ENCODE measurements at regions not wholly inside any gene's neighbourhood (a gene's known extent, or its start where the extent isn't known, plus 50 kb on each side); places are given as distances from the start of the nearest gene placed in this dataset.

GRCh38 chr2:174656676-174657176 lies 59.1 kb upstream of the WIPF1 start:
- peaks cover 0 to 11% (median 4%) of the 10 kb centered on the region in 4 donors for H3K9me3 ChIP-seq (ENCODE audit: control insufficient read depth in 4 of 4, insufficient read depth in 3 of 4, low read length in 3 of 4)
- H3K27me3 ChIP-seq (ENCODE audit: control insufficient read depth in 3 of 3, insufficient read depth in 3 of 3, low read length in 2 of 3), result no peaks in the 10 kb centered on the region
- H3K4me1 ChIP-seq (ENCODE audit: control insufficient read depth in 5 of 5, insufficient read depth in 5 of 5, low read length in 5 of 5), result no peaks in the 10 kb centered on the region
- peaks cover 0 to 3% (median 1%) of the 10 kb centered on the region in 4 donors for H3K36me3 ChIP-seq (ENCODE audit: control insufficient read depth in 4 of 4, insufficient read depth in 4 of 4, low read length in 4 of 4)
- H3K9ac ChIP-seq (ENCODE audit: insufficient read depth in 1 of 2, low read length in 2 of 2), result no peak overlapping the region
- no peak for DNase-seq
- ATAC-seq (ENCODE audit: insufficient read depth, low FRiP score), result no peak
- no peak overlapping the region for H3K4me3 ChIP-seq
- H3K27ac ChIP-seq (ENCODE audit: low read depth in 1 of 2, low read length in 1 of 2), result no peak overlapping the region
- TF ChIP-seq CTCF (IDR thresholded peaks at IDR 0.05; ENCODE audit: control extremely low read depth, extremely low read depth), result no peak

GRCh38 chr2:174656035-174656434 lies 58.4 kb upstream of the WIPF1 start:
- peaks cover 0 to 3% (median 1%) of the 10 kb centered on the region in 4 donors for H3K36me3 ChIP-seq (ENCODE audit: control insufficient read depth in 4 of 4, insufficient read depth in 4 of 4, low read length in 4 of 4)
- TF ChIP-seq CTCF (IDR thresholded peaks at IDR 0.05; ENCODE audit: control extremely low read depth, extremely low read depth), result no peak
- H3K27me3 ChIP-seq (ENCODE audit: control insufficient read depth in 3 of 3, insufficient read depth in 3 of 3, low read length in 2 of 3), result no peaks in the 10 kb centered on the region
- no peak overlapping the region for H3K4me3 ChIP-seq
- peaks cover 0 to 11% (median 4%) of the 10 kb centered on the region in 4 donors for H3K9me3 ChIP-seq (ENCODE audit: control insufficient read depth in 4 of 4, insufficient read depth in 3 of 4, low read length in 3 of 4)
- H3K27ac ChIP-seq (ENCODE audit: low read depth in 1 of 2, low read length in 1 of 2), result no peak overlapping the region
- H3K4me1 ChIP-seq (ENCODE audit: control insufficient read depth in 5 of 5, insufficient read depth in 5 of 5, low read length in 5 of 5), result no peaks in the 10 kb centered on the region
- no peak for ATAC-seq (ENCODE audit: insufficient read depth, low FRiP score)
- no peak for DNase-seq
- no peak overlapping the region for H3K9ac ChIP-seq (ENCODE audit: insufficient read depth in 1 of 2, low read length in 2 of 2)

- H3K27ac ChIP-seq (ENCODE audit: low read depth in 1 of 2, low read length in 1 of 2), result no peak overlapping the region
- no peak overlapping the region for H3K4me3 ChIP-seq
- H3K9me3 ChIP-seq (ENCODE audit: control insufficient read depth in 4 of 4, insufficient read depth in 3 of 4, low read length in 3 of 4), result peaks cover 0 to 11% (median 5%) of the 10 kb centered on the region in 4 donors
- ATAC-seq (ENCODE audit: insufficient read depth, low FRiP score), result no peak
- H3K36me3 ChIP-seq (ENCODE audit: control insufficient read depth in 4 of 4, insufficient read depth in 4 of 4, low read length in 4 of 4), result no peaks in the 10 kb centered on the region
- no peak for DNase-seq
- TF ChIP-seq CTCF (IDR thresholded peaks at IDR 0.05; ENCODE audit: control extremely low read depth, extremely low read depth), result no peak
- no peak overlapping the region for H3K9ac ChIP-seq (ENCODE audit: insufficient read depth in 1 of 2, low read length in 2 of 2)
- WGBS, 2 donors, result 95 to 96% methylated on average over 4 of the region's 4 CpGs
- no peaks in the 10 kb centered on the region for H3K27me3 ChIP-seq (ENCODE audit: control insufficient read depth in 3 of 3, insufficient read depth in 3 of 3, low read length in 2 of 3)
- peaks cover 0 to 2% (median 0%) of the 10 kb centered on the region in 5 donors for H3K4me1 ChIP-seq (ENCODE audit: control insufficient read depth in 5 of 5, insufficient read depth in 5 of 5, low read length in 5 of 5)
These were observed 56.9 kb upstream of the WIPF1 start for GRCh38 chr2:174654419-174654941.

- ATAC-seq (ENCODE audit: insufficient read depth, low FRiP score) (no peak), DNase-seq (no peak)
- 95 to 97% methylated on average over 4 of the region's 4 CpGs for WGBS, 2 donors
- Histone ChIP-seq H3K27ac (ENCODE audit: low read depth in 1 of 2, low read length in 1 of 2) (no peak overlapping the region), H3K36me3 (ENCODE audit: control insufficient read depth in 4 of 4, insufficient read depth in 4 of 4, low read length in 4 of 4) (no peaks in the 10 kb centered on the region), H3K9ac (ENCODE audit: insufficient read depth in 1 of 2, low read length in 2 of 2) (no peak overlapping the region), H3K9me3 (ENCODE audit: control insufficient read depth in 4 of 4, insufficient read depth in 3 of 4, low read length in 3 of 4) (peaks cover 0 to 7% (median 2%) of the 10 kb centered on the region in 4 donors), H3K27me3 (ENCODE audit: control insufficient read depth in 3 of 3, insufficient read depth in 3 of 3, low read length in 2 of 3) (no peaks in the 10 kb centered on the region), H3K4me1 (ENCODE audit: control insufficient read depth in 5 of 5, insufficient read depth in 5 of 5, low read length in 5 of 5) (peaks cover 0 to 2% (median 0%) of the 10 kb centered on the region in 5 donors), H3K4me3 (no peak overlapping the region)
- TF ChIP-seq CTCF (IDR thresholded peaks at IDR 0.05; ENCODE audit: control extremely low read depth, extremely low read depth), result no peak
These were observed 51.3 kb upstream of the WIPF1 start for GRCh38 chr2:174648896-174649295.
